GM21515 (cell line): ENCODE measurements at regions not wholly inside any gene's neighbourhood (a gene's known extent, or its start where the extent isn't known, plus 50 kb on each side); places are given as distances from the start of the nearest gene placed in this dataset.

Experiments used
- ATAC-seq: cut with Tn5 transposase; IDR thresholded peaks from one replicate; pipeline ENCODE4 v1.9.1; 2021; ENCODE audit not compliant: unreplicated experiment

DNA sequence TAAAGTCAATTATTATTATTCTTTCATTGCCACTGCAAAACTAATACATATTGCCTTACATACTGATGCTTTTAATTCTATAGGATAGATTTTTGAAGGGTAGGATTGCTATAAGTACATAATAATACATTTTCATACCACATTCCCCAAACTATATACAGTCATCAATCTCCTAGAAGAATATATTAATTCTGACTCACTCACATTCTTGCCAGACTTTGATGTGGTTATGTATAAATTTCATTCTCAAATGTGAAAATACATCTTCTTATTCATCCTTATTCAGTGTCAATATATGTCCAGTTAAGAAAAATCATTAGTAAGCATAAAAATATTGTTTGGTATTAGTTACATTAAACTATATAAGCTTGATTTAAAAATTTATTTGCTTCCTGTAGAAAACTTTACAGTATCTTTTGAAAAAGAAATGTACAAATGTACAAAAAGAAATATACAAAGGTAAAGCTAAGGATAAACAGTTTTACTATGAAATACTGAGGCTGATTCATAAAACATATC is 458.8 kb upstream of the CNTN5 start:
- ATAC-seq, result no peak

DNA sequence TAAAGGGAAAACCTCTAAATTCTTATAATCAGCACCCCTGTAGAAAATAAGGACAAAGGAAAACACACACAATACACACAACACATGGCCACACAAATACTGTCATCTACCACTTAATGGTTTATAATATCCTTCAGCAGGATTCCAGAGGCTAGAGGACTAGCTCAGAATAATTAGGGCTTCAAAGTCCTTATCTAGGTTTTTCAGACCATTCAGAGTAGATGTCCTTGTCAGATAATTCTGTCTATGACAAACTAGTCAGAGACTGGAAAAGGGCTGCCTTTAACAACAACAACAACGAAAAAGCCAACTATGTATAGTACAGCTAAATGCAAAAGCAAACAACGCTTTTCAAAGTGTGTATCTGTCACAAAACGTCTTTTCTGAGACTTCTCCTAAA is 456.5 kb upstream of the CNTN5 start:
- no peak for ATAC-seq

DNA sequence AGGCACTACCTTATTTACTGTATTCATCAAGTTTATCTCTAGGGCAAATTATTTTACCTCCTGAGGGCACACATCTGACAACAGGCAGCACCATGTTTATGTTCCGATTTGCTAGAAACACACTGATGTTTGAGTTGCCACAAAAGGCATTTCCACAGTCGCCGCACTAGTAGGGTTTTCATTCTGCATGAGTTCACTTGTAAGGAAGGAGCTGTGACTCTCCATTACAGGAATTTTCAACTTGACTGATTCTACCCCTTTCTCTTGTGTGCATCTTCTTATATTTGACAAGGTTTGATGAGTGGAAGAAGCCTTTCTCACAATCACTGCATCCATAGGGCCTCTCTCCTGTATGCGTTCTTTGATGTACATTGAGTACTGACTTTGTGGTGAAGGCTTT is 455.9 kb upstream of the CNTN5 start:
- ATAC-seq, result no peak

DNA sequence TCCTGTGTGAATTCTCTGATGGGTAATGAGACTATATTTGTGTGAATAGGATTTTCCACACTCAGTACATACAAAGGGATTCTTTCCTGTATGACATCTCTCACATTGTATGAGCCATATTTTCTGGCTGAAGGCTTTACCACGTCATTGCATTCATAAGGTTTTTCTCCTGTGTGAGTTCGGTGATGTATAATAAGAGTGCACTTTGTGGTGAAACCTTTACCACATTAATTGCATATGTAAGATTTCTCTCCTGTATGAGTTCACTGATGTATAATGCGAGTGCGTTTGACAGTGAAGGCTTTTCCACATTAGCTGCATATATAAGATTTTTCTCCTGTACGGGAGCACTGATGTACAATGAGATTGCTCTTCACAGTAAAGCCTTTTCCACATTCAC is 455.4 kb upstream of the CNTN5 start:
- ATAC-seq, result no peak

DNA sequence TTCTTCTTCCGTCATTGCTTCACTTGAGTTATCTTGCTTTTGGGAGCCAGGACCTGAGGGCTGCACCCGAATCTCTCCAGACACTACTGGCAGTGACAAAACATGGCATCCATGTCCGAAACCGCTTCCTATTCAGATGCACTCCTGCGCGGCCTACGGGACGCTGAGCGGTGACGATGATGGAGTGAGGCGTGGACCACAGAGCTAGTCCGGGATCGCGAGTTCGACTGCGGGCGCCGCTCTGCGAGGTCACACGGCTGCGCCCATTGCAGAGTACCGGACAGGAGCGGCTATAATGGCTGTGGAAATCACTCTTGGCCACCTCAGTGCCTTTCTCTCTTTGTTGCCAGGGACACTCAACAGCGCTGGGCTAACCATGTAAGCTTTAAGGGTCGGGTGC is 453.8 kb upstream of the CNTN5 start:
- no peak for ATAC-seq

DNA sequence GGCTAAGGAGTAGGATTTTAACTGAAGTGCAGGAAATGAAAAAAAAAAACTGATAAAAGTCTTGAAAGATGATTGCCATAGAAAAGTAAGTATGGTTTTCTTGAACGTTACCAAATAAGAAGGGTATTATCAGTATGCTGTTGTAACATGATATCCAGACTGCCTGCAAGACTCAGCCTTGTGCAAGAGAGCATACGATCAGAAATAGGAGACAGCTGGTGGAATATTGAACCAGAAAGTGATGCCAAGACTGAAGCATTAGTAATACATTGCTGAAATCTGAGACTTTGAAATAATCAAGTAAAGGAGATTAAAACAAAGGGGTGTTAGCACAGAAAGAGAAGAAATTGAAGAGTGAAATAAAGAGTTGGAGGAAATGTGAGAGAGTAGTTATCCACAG is 452.7 kb upstream of the CNTN5 start:
- ATAC-seq, result no peak

DNA sequence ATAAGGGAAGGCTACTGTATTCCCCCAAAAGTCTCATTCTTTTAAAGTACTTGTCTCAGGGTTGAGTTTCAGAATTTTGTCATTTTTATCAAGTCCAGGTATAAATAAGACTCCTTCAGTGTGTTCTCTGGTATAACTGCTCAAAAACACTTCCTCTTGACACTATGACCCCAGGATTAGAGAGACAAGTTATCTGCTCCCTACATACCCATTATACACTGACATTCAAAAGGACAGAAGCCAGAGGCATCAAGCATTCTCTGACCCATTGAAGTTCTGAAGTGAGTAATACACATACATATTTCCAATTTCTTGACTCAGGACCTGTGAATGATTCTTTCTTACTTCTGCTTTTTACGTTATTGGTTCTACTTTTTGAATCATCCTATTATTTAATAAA is 447.8 kb upstream of the CNTN5 start:
- no peak for ATAC-seq

DNA sequence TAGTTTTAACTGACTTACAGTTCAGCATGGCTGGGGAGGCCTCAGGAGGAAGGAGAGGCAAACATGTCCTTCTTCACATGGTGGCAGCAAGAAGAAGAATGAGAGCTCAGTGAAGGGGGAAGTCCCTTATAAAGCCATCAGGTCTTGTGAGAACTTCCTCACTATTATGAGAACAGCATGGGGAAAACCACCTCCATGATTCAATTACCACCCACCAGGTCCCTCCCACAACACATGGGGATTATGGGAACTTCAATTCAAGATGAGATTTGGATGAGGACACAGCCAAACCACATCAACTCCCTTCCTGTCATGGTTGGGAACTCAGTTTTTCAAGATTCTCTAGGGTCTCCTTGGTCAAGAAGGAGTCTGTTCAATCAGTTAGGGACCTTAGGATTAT is 432.9 kb upstream of the CNTN5 start:
- no peak for ATAC-seq

DNA sequence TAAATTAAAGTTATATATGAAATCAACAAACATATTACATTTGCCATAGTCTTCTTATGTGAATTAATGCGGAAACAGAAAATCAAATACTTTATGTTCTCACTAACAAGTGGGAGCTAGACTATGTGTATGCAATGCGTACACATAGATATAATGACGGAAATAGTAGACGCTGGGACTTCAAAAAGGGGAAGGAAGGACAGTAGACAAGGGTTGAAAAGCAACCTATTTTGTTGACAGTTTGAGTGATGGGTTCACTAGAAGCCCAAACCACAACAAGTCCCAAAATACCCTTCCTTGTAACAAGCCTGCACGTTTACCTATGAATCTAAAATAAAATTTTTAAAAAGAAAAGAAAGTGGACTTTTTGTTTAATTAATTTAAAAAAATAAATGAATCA is 430.8 kb upstream of the CNTN5 start:
- no peak for ATAC-seq

DNA sequence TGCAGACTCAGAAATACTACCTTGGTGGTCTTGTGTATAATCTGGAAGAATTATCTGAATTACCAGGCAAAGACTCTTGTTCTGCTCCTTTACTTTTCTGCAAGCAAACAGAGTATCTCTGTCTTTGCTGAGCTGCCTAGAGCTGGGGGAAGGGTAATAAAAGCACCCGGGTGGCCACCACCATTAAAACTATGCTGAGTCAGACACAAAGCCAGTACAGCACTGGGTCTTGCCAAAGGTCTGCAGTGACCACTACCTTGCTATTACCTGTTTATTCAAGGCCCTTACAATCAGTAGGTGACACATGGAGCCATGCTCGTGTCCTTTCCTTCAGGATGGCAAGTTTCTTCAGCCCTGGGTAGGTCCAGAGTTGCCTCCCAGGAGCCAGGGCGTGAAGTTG is 420.6 kb upstream of the CNTN5 start:
- ATAC-seq, result no peak

DNA sequence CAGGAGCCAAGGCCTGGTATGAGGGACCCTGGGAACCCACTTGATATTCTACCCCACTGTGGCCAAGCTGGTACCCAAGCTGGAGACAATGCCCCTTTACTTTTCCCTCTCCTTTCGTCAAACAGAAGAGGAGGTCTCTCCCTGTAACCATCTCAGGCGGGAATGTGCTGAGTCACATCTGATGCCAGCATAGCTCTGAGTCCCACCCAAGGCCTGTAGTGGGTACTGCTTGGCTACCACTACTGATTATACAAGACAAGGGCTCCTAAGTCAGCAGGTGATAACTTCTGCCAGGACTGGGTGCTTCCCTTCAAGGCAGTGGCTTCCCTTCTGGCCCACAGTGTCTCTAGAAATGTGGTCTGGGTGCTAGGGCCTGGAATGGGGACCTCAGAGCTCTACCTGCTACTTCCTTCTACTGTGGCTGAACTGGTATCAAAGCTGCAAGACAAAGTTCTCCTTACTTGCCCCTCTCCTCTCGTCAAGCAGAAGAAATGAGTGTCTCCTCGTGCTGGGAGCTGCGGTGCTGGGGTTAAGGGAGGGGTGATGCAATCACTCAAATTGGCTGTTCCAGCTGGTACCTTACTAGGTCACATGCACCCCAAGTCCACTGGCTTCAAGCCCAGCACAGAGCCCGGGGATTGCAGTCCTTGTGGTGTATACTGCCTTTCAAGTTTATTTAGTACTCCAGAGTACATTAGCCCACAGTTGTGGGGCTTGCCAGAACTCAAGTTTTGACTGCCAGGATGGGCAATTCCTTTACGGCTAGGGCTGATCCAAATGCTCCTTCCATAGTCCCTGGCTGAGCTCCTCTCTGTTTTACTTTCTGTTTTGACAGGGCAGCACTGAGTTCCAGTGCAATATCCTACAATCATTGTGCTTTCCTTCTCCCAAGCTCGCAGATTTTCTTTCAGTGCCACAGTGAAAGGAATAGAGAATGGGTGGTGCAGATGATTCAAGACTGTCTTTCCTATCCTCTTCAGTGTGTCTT is 419.7 kb upstream of the CNTN5 start:
- ATAC-seq, result no peak

DNA sequence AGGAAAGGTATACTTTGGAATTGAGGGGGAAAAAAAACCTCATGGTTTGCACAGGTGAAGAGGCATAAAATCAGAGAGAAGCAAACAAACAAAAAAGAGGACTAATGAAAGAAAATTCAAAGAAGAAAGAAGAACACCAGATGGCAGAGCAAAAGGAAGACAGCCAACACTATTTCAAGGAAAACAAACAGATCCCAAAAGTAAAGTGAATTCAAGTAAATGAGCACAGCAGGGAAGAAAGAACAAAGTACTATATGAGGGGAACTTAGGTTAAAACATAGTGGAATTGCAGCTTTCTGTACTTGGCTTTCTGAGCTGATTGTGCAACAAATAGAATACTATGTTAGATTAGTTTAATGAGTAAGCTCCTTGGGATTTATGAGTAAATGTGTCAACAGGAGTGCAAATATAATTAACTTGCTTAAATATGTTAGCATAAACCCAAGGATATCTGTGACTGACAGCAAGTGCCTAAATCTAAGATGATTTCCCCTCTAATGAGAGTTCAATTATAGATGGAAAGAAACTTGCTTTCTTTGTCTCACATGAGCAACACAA is 404.6 kb upstream of the CNTN5 start:
- no peak for ATAC-seq

DNA sequence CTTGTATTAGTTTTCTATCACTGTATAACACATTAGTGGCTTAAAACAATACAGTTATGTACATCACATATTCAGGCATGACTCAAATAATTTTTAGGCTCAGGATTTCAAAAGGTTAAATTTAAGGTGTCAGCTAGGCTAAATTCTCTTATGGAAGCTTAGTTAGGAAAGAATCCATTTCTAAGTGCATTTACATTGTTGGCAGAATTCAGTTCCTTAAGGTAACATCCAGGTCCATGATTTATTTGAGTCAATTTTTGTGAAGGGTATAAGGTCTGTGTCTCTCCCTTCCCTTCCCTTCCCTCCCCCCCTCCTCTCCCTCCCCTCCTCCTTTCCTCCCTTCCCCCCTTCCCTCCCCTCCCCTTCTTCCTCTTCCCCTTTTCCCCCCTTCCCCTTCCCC is 399.0 kb upstream of the CNTN5 start:
- ATAC-seq, result no peak

DNA sequence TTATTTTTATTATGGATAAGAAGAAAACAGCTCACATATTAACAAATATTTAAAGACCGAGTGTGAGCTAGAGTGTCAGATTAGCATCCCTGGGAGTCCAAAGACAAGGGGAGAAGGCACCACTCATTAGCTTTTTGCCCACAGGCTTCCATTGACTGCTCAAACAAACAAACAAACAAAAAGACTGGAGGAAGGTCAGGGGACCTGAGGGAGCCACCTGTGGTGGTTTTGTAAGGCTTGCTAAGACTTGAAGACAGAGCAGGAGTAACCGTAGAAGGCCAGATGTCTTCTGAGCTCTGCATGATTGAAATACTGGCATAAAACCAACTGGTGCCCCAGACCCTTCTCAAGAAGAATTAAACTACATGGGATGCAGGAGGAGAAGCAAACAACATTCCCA is 395.2 kb upstream of the CNTN5 start:
- no peak for ATAC-seq

DNA sequence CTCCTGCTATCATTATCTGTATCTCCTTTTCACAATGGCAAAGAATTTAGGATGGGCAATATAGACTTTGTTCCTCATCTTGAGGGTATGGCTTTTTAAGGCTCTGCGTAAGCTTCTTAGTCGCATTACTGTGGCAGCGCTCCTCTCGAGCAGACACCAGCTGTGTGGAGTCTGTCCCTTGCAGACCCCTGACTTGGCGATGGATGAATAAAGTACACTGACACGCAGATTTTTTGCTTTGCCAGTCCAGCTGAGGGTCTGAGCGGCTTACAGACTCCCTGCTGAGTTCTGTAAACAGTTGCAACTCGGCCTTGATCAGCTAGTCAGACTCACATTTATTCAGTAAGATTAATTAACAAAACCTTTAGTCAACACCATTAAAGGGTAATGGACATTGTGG is 390.0 kb upstream of the CNTN5 start:
- ATAC-seq, result no peak

DNA sequence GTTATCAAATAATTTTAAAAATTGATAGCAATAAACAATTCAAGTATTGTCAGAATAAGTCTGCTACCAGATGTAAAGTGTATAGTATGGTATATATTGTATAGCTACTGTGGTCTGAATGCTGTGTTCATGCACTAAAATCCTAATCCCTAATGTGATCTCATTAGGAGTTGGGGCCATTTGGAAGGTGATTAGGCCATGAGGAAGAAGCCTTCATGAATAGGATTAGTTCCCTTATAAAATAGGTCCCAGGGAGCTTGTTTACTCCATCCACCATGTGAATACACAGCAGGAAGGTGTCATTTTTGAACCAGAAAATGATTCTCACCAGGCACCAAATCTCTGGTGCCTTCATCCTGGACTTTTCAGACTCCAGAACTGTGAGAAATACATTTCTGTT is 363.0 kb upstream of the CNTN5 start:
- no peak for ATAC-seq

DNA sequence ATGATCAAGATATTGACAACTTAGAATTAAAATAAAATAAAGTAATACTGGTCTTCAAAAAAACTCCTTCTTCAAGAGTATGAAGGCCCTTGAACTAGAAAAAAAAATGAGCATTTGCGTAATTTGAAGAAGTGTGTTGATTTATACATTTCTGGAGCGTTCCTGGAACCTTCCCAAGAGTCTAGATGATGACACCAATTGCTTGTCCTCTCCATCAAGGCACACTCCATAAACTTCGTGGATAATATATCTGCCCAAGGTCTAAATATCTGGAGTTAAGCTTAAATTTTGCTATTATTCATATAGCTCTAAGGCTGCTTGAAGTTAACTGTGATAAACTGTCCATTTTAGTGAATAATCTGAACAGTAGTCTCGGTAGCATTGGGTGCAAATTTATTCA is 361.3 kb upstream of the CNTN5 start:
- ATAC-seq, result no peak

DNA sequence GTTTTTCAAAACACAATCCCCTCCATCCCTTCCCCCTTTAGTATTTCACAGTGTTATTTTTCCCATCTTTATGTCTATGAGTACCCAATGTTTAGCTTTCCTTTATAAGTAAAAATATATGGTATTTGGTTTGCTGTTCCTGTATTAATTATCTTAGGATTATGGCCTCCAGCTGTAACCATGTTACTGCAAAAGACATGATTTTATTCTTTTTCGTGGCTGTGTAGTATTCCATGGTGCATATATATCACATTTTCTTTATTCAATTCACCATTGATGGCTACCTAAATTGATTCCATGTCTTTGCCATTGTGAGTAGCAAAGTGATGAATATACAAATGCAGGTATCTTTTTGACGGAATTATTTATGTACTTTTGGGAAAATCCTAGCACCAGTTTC is 346.4 kb upstream of the CNTN5 start:
- ATAC-seq, result no peak

DNA sequence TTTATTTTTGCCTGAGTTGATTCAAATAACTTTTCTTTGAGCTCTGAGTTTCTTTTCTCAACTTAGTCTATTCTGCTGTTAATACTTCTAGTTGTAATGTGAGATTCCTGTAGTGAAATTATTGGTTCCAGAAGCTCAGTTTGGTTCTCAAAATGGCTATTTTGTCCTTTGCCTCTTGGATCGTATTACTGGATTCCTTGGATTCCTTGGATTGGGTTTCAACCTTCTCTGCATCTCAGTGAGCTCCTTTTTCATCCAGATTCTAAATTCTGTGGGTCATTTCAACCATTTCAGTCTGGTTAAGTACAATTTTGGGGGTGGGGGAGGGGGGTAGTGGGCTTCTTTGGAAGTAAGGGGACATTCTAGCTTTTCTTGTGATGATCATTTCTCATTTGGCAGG is 341.1 kb upstream of the CNTN5 start:
- ATAC-seq, result no peak

DNA sequence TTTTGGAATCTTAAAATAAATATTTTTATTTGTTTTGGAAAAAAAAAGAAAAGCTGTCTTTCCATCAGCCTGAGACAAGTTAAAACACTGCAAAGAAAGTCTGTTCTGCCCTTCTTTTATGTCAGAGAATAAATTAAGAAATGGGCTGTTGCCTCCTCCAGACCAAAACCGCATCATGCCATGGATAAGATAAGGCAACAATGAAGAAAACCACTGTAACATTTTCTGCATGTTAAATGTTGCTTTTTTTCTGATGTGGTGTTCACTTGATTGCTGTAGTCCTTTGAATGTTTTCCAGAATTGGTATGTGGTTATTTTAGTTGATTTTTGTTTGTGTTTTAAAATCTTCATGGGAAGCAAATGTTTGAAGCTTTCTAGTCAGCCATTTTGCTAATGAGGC is 319.2 kb upstream of the CNTN5 start:
- ATAC-seq, result no peak

DNA sequence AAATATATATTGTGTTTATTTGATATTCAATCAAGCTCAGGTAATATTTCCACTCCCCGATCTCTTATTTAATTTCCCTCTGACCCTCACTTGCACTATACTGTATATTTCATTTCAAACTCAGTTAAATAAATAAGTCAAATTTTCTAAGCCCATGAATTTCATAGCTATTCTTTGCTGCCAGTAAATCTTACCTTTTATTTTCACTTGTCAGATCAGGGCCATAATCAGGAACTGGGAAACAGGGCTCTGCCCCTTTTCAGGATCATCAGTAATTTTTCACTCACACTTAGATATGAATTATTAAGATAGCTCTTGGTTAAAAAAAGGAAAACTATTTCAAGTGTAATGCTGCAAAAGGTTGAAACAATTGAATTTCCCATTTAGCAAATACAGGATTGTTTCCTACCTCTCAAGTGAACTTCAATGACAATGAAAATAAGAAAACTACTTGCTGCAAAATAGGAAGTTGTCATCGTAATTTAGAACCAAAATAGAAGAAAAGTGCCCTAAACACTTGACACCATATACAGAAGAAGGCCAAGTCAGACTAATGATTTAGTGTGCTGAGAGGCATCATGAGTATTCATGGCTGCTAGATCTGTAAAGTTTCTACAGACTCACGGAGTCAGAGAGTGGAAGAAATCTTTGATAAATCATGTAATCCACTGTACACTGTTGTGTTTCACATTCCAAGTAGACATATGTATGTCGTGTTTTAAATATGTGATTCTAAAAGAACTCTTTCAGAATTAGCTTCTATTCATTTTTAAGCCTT is 316.8 kb upstream of the CNTN5 start:
- no peak for ATAC-seq

DNA sequence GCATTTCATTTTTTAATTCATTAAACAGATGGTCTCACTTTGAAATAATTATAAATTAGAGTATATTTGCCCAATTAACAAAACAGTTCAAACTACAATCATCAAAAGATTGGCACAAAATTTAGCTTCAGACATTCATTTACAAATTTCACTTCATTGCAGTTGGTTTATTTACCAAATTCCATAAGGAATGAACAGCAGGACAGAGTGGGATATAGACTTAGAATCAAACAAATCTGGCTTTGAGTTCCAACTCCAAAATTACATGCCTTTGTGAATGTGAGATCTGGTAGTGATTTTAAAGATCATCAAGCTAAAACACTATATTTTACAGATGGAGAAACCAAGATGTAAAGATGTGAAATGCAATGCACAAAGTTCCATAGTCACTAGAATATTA is 310.7 kb upstream of the CNTN5 start:
- ATAC-seq, result no peak
